ENCODE measurements at regions not wholly inside any gene's neighbourhood (a gene's known extent, or its start where the extent isn't known, plus 50 kb on each side); places are given as distances from the start of the nearest gene placed in this dataset.

GRCh38 chr18:24933345-24933744 is 418.6 kb downstream of the ZNF521 start:
- Histone ChIP-seq H3K9ac (ENCODE audit: extremely low read depth, insufficient read length, low read length) (no peak overlapping the region), H3K4ac (ENCODE audit: low read depth, low read length) (no peak overlapping the region), H4K5ac (ENCODE audit: insufficient read length, low read depth, low read length) (no peak overlapping the region), H3K79me2 (ENCODE audit: insufficient read depth, low read length) (no peaks in the 10 kb centered on the region), H2BK20ac (ENCODE audit: low read depth, low read length, poor library complexity, severe bottlenecking) (no peak overlapping the region), H3K4me1 (ENCODE audit: insufficient read depth, low read length) (peaks cover 8% of the 10 kb centered on the region; the same call in 1 of the 2 replicates), H3K9me3 (ENCODE audit: control insufficient read depth, low read depth, low read length) (no peaks in the 10 kb centered on the region), H2BK15ac (ENCODE audit: low read depth, low read length) (no peak overlapping the region), H2BK12ac (ENCODE audit: insufficient read length, low read depth, low read length) (no peak overlapping the region), H3K4me2 (ENCODE audit: insufficient read depth, insufficient read length, low read length) (no peak overlapping the region), H3T11ph (ENCODE audit: low read length) (no peak overlapping the region), H2AK5ac (ENCODE audit: insufficient read length, low read length) (no peak overlapping the region), H3K23ac (ENCODE audit: insufficient read length, low read depth, low read length) (no peak overlapping the region), H3K79me1 (ENCODE audit: insufficient read depth, low read depth, low read length, poor library complexity, severe bottlenecking) (no peaks in the 10 kb centered on the region), H2AFZ (ENCODE audit: low read length) (no peak overlapping the region), H3K27me3 (ENCODE audit: insufficient read depth, low read length) (no peaks in the 10 kb centered on the region), H2BK5ac (ENCODE audit: insufficient read length, low read length) (no peak overlapping the region), H3K23me2 (ENCODE audit: insufficient read length, low read depth, low read length, poor library complexity, severe bottlenecking) (no peaks in the 10 kb centered on the region), H4K91ac (ENCODE audit: insufficient read length, low read depth, low read length) (no peak overlapping the region), H3K18ac (ENCODE audit: insufficient read length, low read depth, low read length) (no peak overlapping the region), H4K8ac (replicated peaks; ENCODE audit: insufficient read length, low read depth, low read length) (no peak overlapping the region), H4K20me1 (ENCODE audit: control insufficient read depth, insufficient read depth, insufficient read length) (no peaks in the 10 kb centered on the region), H3K14ac (ENCODE audit: insufficient read depth, low read length) (no peak overlapping the region), H2BK120ac (ENCODE audit: low read depth, low read length, poor library complexity, severe bottlenecking) (no peak overlapping the region), H3K56ac (ENCODE audit: insufficient read length, low read depth, low read length) (no peak overlapping the region), H3K27ac (ENCODE audit: insufficient read length, low read depth, low read length) (no peak overlapping the region)
- no peak for TF ChIP-seq CTCF (conservative IDR thresholded peaks at IDR 0.05)
- WGBS (ENCODE audit: extremely low coverage, insufficient read length, low lambda C conversion rate): no CpG with 5 or more reads among the region's 3 CpGs
- no peaks in the 10 kb centered on the region; a peak in 1 of 7 replicates for H3K36me3 Mint-ChIP-seq (ENCODE audit: insufficient read depth in 1 of 3, low read depth in 3 of 3)
- H3K4me3 Mint-ChIP-seq: no peak overlapping the region
- H3K9me3 Mint-ChIP-seq: no peaks in the 10 kb centered on the region; a peak in 1 of 5 replicates
- no peak for DNase-seq
- no peak overlapping the region for H3K27ac Mint-ChIP-seq
- peaks cover 15% of the 10 kb centered on the region for H3K27me3 Mint-ChIP-seq (ENCODE audit: low read depth)
- peaks cover 24 to 27% of the 10 kb centered on the region in 2 experiments for H3K4me1 Mint-ChIP-seq
